Adrenal gland (tissue), 5 donors: ENCODE measurements at regions not wholly inside any gene's neighbourhood (a gene's known extent, or its start where the extent isn't known, plus 50 kb on each side); places are given as distances from the start of the nearest gene placed in this dataset.

Experiments
- CTCF ChIP-seq, 6 experiments: fragments of 450-650 bp in 4 of 6; fragments of 200-600 bp in 2 of 6; sonication (generic) in 1 of 6; IDR thresholded peaks; 1 replicate in 5 of 6; 2 replicates in 1 of 6; pipeline versions ENCODE4 v1.5.1 to v1.8.0; 2016 to 2021; ENCODE audit warnings: antibody characterized with exemption in 6 of 6, mild to moderate bottlenecking in 2 of 6, moderate library complexity in 1 of 6
- POLR2A ChIP-seq, 2 donors: fragments of 450-650 bp; IDR thresholded peaks; one replicate each; pipeline ENCODE4 v1.6.1; 2017; ENCODE audit warnings: antibody characterized with exemption in 2 of 2, mild to moderate bottlenecking in 2 of 2, moderate library complexity in 1 of 2
- donor health status: DM: no; HTN: no; CAD: no.

- TF ChIP-seq CTCF (IDR thresholded peaks at IDR 0.05) (no peak), POLR2A (IDR thresholded peaks at IDR 0.05) (no peak)
Measured at GRCh38 chr10:8151086-8151485, 96.6 kb downstream of the GATA3 start.
